Suprapubic skin (tissue), 4 donors: ENCODE measurements at regions not wholly inside any gene's neighbourhood (a gene's known extent, or its start where the extent isn't known, plus 50 kb on each side); places are given as distances from the start of the nearest gene placed in this dataset.

ENCODE experiments used
- DNase-seq, 2 donors: peaks; one replicate each; pipeline ENCODE4 v3.0.0-alpha.2; 2019; ENCODE audit warnings: low spot score in 2 of 2
- H3K27ac ChIP-seq: fragments of 200-600 bp; sonication (generic); one replicate; pipeline ENCODE4 v1.5.1; 2019
- H3K27me3 ChIP-seq: fragments of 200-600 bp; sonication (generic); one replicate; pipeline ENCODE4 v1.5.1; 2019
- H3K36me3 ChIP-seq: fragments of 200-600 bp; sonication (generic); one replicate; pipeline ENCODE4 v1.5.1; 2019
- H3K4me1 ChIP-seq: fragments of 200-600 bp; sonication (generic); one replicate; pipeline ENCODE4 v1.5.1; 2019
- H3K4me3 ChIP-seq: fragments of 200-600 bp; sonication (generic); one replicate; pipeline ENCODE4 v1.5.1; 2019; ENCODE audit warnings: mild to moderate bottlenecking
- H3K9me3 ChIP-seq: fragments of 200-600 bp; sonication (generic); one replicate; pipeline ENCODE4 v1.5.1; 2019
- EP300 ChIP-seq: sonication (generic); formaldehyde crosslinking; IDR thresholded peaks from one replicate; pipeline ENCODE4 v1.6.1; 2017; ENCODE audit warnings: antibody characterized with exemption
- POLR2A ChIP-seq, 2 donors: fragments of 450-650 bp; IDR thresholded peaks; one replicate each; pipeline ENCODE4 v1.6.1; 2017; ENCODE audit warnings: antibody characterized with exemption in 2 of 2, mild to moderate bottlenecking in 2 of 2, moderate library complexity in 2 of 2
- POLR2AphosphoS5 ChIP-seq, 3 donors: sonication (generic); formaldehyde crosslinking; IDR thresholded peaks; one replicate each; pipeline ENCODE4 v1.6.1; 2017; ENCODE audit warnings: antibody characterized with exemption in 3 of 3
- WGBS: methylation state at CpG from one replicate; pipeline ENCODE4 v1.1.5; 2018; 5-methylcytosine and 5-hydroxymethylcytosine counted together
- TF ChIP-seq, protein P1 (sequence below), 2 donors: fragments of 200-600 bp in 1 of 2; fragments of 450-650 bp in 1 of 2; sonication (generic) in 1 of 2; IDR thresholded peaks; one replicate each; pipeline ENCODE4 v1.5.1; 2016 to 2019; ENCODE audit warnings: antibody characterized with exemption in 2 of 2, mild to moderate bottlenecking in 1 of 2, moderate library complexity in 1 of 2

- no peaks in the 10 kb centered on the region for H3K27me3 ChIP-seq
- WGBS = 72% methylated on average over 5 of the region's 5 CpGs
- no peak overlapping the region for H3K27ac ChIP-seq
- no peak for DNase-seq
- no peaks in the 10 kb centered on the region for H3K4me1 ChIP-seq
- H3K36me3 ChIP-seq = no peaks in the 10 kb centered on the region
- no peaks in the 10 kb centered on the region for H3K9me3 ChIP-seq
- no peak overlapping the region for H3K4me3 ChIP-seq
- TF ChIP-seq POLR2A (IDR thresholded peaks at IDR 0.05) (no peak), POLR2AphosphoS5 (IDR thresholded peaks at IDR 0.05) (no peak), EP300 (no peak)
- TF ChIP-seq, protein P1, sequence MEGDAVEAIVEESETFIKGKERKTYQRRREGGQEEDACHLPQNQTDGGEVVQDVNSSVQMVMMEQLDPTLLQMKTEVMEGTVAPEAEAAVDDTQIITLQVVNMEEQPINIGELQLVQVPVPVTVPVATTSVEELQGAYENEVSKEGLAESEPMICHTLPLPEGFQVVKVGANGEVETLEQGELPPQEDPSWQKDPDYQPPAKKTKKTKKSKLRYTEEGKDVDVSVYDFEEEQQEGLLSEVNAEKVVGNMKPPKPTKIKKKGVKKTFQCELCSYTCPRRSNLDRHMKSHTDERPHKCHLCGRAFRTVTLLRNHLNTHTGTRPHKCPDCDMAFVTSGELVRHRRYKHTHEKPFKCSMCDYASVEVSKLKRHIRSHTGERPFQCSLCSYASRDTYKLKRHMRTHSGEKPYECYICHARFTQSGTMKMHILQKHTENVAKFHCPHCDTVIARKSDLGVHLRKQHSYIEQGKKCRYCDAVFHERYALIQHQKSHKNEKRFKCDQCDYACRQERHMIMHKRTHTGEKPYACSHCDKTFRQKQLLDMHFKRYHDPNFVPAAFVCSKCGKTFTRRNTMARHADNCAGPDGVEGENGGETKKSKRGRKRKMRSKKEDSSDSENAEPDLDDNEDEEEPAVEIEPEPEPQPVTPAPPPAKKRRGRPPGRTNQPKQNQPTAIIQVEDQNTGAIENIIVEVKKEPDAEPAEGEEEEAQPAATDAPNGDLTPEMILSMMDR (IDR thresholded peaks at IDR 0.05) = no peak
Measured at GRCh38 chr1:95622609-95623008, 388.6 kb downstream of the RWDD3 start.

DNA sequence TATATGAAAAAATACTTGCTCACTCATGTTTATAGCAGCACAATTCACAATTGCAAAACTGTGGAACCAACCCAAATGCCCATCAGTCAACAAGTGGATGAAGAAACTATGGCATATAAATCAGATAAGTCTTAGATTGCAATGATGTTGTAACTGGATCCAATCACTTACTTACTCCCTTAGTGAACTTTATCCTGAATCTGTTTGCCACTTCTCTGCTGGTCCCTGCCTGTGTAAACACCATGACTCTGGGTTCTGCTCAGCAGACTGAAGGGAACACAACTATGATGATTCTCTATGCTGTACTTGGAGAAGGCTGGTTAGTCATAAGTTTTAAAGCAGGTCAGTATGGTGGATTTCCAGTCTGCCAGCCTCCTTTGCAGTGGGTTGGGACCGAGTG is 391.2 kb downstream of the RWDD3 start:
- H3K27ac ChIP-seq = no peak overlapping the region
- no peaks in the 10 kb centered on the region for H3K36me3 ChIP-seq
- WGBS = 86% methylated on average over 1 of the region's 1 CpG
- no peaks in the 10 kb centered on the region for H3K27me3 ChIP-seq
- no peaks in the 10 kb centered on the region for H3K4me1 ChIP-seq
- H3K4me3 ChIP-seq = no peak overlapping the region
- TF ChIP-seq, protein P1 (IDR thresholded peaks at IDR 0.05) = no peak
- no peak for TF ChIP-seq POLR2AphosphoS5 (IDR thresholded peaks at IDR 0.05)
- TF ChIP-seq POLR2A (IDR thresholded peaks at IDR 0.05) = no peak
- H3K9me3 ChIP-seq = no peaks in the 10 kb centered on the region
- no peak for DNase-seq

- TF ChIP-seq POLR2A (IDR thresholded peaks at IDR 0.05) (no peak), EP300 (no peak), POLR2AphosphoS5 (IDR thresholded peaks at IDR 0.05) (no peak)
- TF ChIP-seq, protein P1 (IDR thresholded peaks at IDR 0.05) = no peak
- Histone ChIP-seq H3K36me3 (no peaks in the 10 kb centered on the region), H3K4me3 (no peak overlapping the region), H3K4me1 (no peaks in the 10 kb centered on the region), H3K27me3 (no peaks in the 10 kb centered on the region), H3K27ac (no peak overlapping the region), H3K9me3 (no peaks in the 10 kb centered on the region)
- no peak for DNase-seq
- 82% methylated on average over 6 of the region's 6 CpGs for WGBS
Measured at GRCh38 chr1:95627244-95627643, 393.2 kb downstream of the RWDD3 start.

- H3K36me3 ChIP-seq = no peaks in the 10 kb centered on the region
- no peak for TF ChIP-seq POLR2A (IDR thresholded peaks at IDR 0.05)
- TF ChIP-seq, protein P1 (IDR thresholded peaks at IDR 0.05) = no peak
- no peak for TF ChIP-seq POLR2AphosphoS5 (IDR thresholded peaks at IDR 0.05)
- no peak for TF ChIP-seq EP300
- H3K9me3 ChIP-seq = no peaks in the 10 kb centered on the region
- no peak overlapping the region for H3K4me3 ChIP-seq
- no peak for DNase-seq
- no peaks in the 10 kb centered on the region for H3K4me1 ChIP-seq
- no peak overlapping the region for H3K27ac ChIP-seq
- WGBS = 97% methylated on average over 3 of the region's 3 CpGs
- H3K27me3 ChIP-seq = no peaks in the 10 kb centered on the region
Measured at GRCh38 chr1:95631695-95632094, 397.7 kb downstream of the RWDD3 start.

GRCh38 chr1:95635811-95636210 is 401.8 kb downstream of the RWDD3 start:
- Histone ChIP-seq H3K4me1 (no peaks in the 10 kb centered on the region), H3K4me3 (no peak overlapping the region), H3K27me3 (no peaks in the 10 kb centered on the region), H3K27ac (no peak overlapping the region), H3K9me3 (no peaks in the 10 kb centered on the region), H3K36me3 (no peaks in the 10 kb centered on the region)
- no peak for DNase-seq
- no peak for TF ChIP-seq POLR2AphosphoS5 (IDR thresholded peaks at IDR 0.05)
- no peak for TF ChIP-seq POLR2A (IDR thresholded peaks at IDR 0.05)
- TF ChIP-seq, protein P1 (IDR thresholded peaks at IDR 0.05) = no peak
- no peak for TF ChIP-seq EP300
- 82% methylated on average over 3 of the region's 3 CpGs for WGBS
